ENCODE measurements at regions not wholly inside any gene's neighbourhood (a gene's known extent, or its start where the extent isn't known, plus 50 kb on each side); places are given as distances from the start of the nearest gene placed in this dataset.

GRCh38 chr10:120181154-120181553 lies 275.9 kb upstream of the PLPP4 start:
- no peak for TF ChIP-seq CTCF (conservative IDR thresholded peaks at IDR 0.05)
- no peak for TF ChIP-seq EZH2 (IDR thresholded peaks at IDR 0.05; ENCODE audit: low read depth)
